ENCODE measurements at regions not wholly inside any gene's neighbourhood (a gene's known extent, or its start where the extent isn't known, plus 50 kb on each side); places are given as distances from the start of the nearest gene placed in this dataset.
A peak's percentile ranks its signal among the peaks of the same experiment; 100 is the strongest.
"Not testable (repeated sequence)": the region's sequence is repeated elsewhere in the genome, so short reads cannot be mapped to it uniquely, and the experiment has no call there.

DNA sequence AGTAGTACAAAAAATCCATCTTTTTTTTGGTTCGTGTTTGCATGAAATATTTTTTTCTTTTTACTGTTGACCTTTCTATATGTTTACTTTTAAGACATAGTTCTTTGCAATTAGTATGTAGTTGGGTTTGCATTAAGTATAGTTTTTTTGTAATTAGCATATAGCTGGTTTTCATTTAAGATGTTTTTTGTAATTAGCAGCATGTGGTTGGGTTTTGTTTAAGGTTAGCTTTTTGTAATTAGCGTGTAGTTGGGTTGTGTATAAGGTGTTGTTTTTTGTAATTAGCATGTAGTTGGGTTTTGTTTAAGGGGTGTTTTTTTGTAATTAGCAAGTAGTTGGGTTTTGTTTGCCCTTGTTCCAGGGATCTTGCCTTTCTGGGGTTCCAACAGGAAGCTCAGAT is 193.1 kb downstream of the LPIN1 start:
- no peak overlapping the region for H3K27ac Mint-ChIP-seq
- ATAC-seq = no peak
- no peak for DNase-seq (ENCODE audit: low spot score in 2 of 2)
- H3K4me1 Mint-ChIP-seq = peaks cover 6% of the 10 kb centered on the region
- H3K9me3 Mint-ChIP-seq = no peaks in the 10 kb centered on the region
- H3K4me3 Mint-ChIP-seq = no peak overlapping the region
- H3K36me3 Mint-ChIP-seq = no peaks in the 10 kb centered on the region

DNA sequence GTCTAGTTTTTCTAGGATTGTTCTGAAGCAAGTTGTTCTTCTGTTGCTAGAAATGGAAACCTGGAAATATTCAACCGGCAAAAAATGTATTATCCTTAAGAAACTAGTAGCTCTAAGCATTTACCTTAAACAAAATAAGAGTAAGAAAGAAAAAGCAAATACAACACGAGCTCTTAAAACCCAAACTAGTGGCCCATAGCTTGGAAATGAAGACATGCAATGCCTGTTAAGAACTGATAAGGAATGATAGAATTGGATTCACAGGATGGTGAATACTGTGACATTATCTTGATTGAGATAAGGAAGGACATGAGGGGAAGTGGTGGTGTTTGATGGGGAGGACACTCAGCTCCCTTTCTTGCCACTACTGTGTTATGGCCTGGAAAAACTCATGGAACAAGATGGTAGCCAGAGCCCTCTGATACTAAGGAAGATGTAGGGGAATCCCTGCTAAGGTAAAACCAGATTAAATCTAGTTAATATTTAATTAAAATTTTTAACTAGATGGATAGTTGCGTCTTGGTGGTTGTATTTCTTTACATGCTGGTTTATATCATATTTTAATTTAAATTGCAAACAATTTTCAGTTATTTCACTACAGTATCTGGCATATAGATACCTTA is 193.8 kb downstream of the LPIN1 start:
- Mint-ChIP-seq H3K36me3 (no peaks in the 10 kb centered on the region), H3K4me3 (no peak overlapping the region), H3K27ac (no peak overlapping the region), H3K9me3 (no peaks in the 10 kb centered on the region), H3K4me1 (peaks cover 13% of the 10 kb centered on the region)
- DNase-seq (ENCODE audit: low spot score in 2 of 2) = no peak
- no peak for ATAC-seq

DNA sequence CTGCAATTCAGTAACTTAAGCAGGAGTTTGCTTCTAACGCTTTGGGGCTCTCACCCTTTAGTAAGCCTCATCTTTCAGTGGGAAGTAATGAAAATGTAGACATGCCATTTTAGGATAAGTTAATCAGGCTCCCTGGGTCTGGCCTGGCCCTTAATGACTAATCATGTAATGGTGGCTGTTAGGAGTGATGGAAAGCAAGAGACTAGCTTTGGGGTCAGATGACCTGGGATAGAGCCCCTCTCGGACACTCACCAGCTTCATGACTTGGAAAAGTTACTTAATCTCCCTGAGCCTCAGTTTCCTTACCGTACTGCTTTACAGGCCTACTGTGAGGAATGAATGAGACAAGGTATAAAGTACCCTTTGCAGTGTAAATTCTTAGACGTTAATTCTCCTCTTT is 194.4 kb downstream of the LPIN1 start:
- H3K4me1 Mint-ChIP-seq = peaks cover 16% of the 10 kb centered on the region
- DNase-seq (ENCODE audit: low spot score in 2 of 2) (no peak), ATAC-seq (no peak)
- no peaks in the 10 kb centered on the region for H3K9me3 Mint-ChIP-seq
- no peak overlapping the region for H3K4me3 Mint-ChIP-seq
- H3K36me3 Mint-ChIP-seq = no peaks in the 10 kb centered on the region
- H3K27ac Mint-ChIP-seq = no peak overlapping the region

DNA sequence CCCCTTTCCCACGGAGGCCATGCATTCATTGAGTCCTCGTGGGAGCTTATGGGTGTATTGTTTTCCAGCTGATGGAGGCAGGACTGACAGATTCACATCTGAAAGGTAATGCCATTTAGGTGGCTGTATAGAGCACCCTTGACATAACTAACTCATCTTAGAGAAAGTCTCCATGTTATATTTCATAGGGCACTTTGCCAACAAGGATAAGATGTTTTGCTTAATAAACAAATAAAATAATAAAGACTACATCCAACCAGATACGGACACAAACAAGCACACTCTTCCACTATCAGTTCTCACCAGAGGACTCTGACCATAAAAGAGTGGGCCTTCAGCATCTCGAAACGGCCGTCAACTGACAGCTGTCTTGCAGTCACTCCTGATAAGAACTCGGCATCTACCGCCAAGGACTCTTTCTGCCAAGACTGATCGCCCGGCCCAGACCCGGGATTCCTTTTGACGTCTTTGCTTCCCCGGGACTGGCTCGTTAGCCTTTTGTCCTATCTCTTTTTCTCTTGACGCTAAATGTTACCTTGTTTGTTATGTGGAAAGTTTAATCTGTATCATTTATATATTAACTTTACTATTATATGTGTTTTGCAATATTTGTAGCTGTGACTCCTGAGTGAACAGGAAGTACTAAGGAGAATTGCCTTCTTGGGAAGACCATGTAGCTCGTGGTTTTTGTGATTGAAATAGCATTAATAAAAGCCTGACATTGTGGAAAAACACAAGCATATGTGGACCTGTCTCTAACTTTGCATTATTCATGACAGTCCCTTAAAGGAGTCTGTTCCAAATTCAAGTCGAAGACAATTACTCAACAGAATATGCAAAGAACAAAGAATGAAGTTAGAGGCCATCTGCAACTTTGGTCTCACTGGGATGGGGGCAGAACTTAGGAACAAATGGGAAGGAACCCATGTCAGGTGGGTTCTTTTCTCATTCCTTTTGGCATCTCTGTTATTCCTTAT is 195.1 kb downstream of the LPIN1 start:
- H3K4me3 Mint-ChIP-seq = no peak overlapping the region
- H3K36me3 Mint-ChIP-seq = no peaks in the 10 kb centered on the region
- no peak overlapping the region for H3K27ac Mint-ChIP-seq
- ATAC-seq = no peak
- no peak for DNase-seq (ENCODE audit: low spot score in 2 of 2)
- peaks cover 16% of the 10 kb centered on the region for H3K4me1 Mint-ChIP-seq
- no peaks in the 10 kb centered on the region for H3K9me3 Mint-ChIP-seq

DNA sequence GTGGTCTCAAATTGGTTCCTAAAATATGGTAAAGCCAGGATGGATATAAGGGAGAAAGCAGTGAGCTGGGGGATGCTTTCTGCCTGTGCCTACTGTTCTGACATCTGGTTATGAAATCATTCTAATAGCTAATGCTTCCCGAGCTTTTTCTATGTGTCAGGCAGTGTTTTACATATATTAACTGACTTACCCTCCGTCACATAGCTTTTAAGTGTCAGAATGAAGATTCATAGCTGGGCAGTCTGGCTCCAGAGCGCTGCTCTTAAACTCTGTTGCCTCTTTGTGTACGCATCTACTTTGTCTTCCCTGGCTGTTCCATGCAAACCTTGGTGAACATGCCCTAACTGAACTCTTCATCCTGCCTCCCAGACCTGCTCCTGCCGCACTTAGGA is 195.7 kb downstream of the LPIN1 start:
- DNase-seq (ENCODE audit: low spot score in 2 of 2) (no peak), ATAC-seq (no peak)
- Mint-ChIP-seq H3K27ac (no peak overlapping the region), H3K9me3 (no peaks in the 10 kb centered on the region), H3K36me3 (no peaks in the 10 kb centered on the region), H3K4me3 (no peak overlapping the region), H3K4me1 (peaks cover 16% of the 10 kb centered on the region)

DNA sequence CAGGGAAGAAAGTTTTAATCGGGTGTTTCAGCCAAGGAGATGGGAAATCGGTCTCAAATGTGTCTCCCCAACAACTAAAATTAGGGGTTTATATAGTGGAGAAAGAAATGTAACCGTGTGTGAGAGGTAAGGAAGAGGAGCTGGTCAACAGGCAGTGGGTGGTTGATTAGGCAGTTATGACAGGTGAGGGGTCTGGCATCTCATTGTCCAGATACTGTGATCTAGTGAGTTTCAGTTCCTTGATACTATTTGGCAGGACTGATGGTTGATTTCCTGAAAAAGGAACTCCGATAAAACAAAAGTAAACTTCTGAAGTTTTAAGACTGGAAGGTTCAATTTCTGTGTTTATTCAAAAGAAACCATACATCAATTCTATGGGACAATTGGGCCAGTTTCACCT is 197.9 kb downstream of the LPIN1 start:
- Mint-ChIP-seq H3K9me3 (no peaks in the 10 kb centered on the region), H3K4me1 (peaks cover 16% of the 10 kb centered on the region), H3K4me3 (no peak overlapping the region), H3K36me3 (no peaks in the 10 kb centered on the region), H3K27ac (no peak overlapping the region)
- ATAC-seq (no peak), DNase-seq (ENCODE audit: low spot score in 2 of 2) (no peak)

DNA sequence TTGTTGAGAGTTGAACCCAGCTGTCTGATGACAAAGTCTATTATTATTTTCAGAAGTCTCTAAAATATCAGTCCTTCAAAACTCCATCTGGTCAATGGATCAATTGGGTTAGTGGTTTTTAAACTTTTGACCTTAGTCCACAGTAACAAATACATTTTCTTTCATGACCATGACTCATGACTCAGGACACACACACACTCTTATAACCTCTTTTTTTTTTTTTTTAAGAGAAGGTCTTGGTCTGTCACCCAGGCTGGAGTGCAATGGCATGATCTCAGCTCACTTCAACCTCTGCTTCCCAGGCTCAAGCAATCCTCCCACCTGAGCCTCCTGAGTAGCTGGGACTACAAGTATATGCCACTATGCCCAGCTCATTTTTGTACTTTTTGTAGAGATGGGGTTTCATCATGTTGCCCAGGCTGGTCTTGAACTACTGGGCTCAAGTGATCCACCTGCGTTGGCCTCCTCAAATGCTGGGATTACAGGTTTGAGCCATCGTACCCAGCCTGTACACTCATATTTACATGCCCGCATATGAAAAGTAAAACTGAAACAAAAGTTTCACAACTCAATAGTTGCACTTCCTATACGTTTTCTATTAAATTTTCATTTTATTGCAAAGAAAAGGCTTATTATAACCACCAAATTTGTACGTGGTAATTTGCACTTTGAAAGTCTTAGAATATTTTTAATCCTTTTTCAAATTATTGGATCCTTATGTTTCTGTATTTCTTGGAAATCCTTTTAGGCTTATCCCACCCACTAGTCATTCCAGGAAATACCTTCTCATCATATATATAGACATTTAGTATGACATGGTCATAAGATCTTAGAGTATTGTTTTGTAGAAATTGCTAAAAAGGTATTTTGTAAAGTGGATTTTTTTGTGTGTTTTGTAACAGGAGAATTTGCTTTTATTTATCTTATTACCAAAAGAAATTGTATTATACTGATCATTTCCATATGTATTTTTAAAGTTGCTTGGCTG is 199.0 kb downstream of the LPIN1 start:
- DNase-seq (ENCODE audit: low spot score in 2 of 2) (no peak), ATAC-seq (peak; percentile 95)
- Mint-ChIP-seq H3K4me1 (peaks cover 16% of the 10 kb centered on the region), H3K4me3 (peak overlapping the region; percentile 55), H3K36me3 (no peaks in the 10 kb centered on the region), H3K27ac (peak overlapping the region; percentile 37), H3K9me3 (no peaks in the 10 kb centered on the region)

DNA sequence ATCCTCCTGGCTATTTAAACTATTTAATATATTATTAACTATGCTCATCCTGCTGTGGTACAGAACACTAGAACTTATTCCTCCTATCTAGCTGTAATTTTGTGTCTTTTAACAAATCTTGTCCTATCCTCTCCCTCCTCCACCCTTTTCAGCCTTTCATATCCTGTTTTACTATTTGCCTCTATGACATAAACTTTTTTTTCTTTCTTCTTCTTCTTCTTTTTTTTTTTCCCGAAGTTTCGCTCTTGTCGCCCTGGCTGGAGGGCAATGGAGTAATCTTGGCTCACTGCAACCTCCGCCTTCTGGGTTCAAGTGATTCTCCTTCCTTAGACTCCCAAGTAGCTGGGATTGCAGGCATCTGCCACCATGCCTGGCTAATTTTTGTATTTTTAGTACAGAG is 201.5 kb downstream of the LPIN1 start:
- Mint-ChIP-seq H3K9me3 (no peaks in the 10 kb centered on the region), H3K4me1 (peaks cover 16% of the 10 kb centered on the region), H3K36me3 (no peaks in the 10 kb centered on the region), H3K4me3 (no peak overlapping the region), H3K27ac (no peak overlapping the region)
- no peak for DNase-seq (ENCODE audit: low spot score in 2 of 2)
- no peak for ATAC-seq

DNA sequence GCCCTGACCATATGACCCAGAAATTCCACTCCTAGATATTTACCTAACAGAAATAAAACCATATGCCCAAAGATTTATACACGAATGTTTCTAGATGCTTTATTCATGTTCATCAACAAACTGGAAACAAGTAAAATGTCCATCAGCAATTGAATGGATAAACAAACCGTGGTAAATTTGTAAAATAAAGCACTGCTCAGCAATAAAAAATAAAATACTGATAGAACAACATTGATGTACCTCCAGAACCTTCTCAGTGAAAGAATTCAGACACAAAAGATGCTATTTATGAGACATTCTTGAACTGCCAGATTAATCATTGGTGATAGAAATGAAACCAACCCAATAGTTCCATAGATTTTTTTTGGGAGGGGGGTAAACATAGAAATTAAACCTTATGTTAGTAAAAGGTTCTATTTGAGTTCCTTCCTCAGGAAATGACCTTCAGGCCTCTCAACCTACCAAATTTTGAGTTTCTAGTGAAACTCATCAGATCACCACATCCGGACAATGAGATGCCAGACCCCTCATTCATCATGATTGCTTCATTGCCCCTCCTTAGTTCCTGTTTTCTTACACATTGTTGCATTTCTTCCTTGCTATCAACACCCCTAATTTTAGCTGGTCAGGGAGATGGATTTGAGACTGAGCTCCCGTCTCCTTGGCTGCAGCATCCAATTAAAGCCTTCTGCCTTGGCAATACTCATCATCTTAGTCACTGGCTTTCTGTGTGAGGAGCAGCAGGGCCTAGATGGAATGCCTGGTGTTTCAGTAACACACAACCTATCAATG is 203.5 kb downstream of the LPIN1 start:
- no peak for DNase-seq (ENCODE audit: low spot score in 2 of 2)
- no peaks in the 10 kb centered on the region for H3K9me3 Mint-ChIP-seq
- H3K4me3 Mint-ChIP-seq = no peak overlapping the region
- no peak overlapping the region for H3K27ac Mint-ChIP-seq
- ATAC-seq = no peak
- H3K36me3 Mint-ChIP-seq = no peaks in the 10 kb centered on the region
- peaks cover 6% of the 10 kb centered on the region for H3K4me1 Mint-ChIP-seq

DNA sequence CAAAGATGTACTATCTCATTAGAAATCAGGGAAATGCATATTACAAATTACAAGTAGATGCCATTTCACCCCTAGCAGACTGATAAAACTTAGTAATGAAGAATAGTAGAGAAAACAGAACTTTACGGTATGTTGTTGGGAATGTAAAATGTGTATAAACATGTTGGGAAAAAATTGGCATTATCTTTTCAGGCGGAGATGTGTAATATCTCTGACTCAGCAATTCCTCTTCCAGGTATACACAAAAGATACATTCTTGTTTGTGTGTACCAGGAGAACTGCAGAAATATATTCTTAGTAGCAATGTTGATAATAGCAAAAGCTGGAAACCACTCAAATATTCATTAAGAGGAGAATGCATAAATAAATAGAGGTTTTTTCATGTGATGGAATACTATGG is 204.5 kb downstream of the LPIN1 start:
- no peak for ATAC-seq
- H3K9me3 Mint-ChIP-seq = no peaks in the 10 kb centered on the region
- H3K4me1 Mint-ChIP-seq = no peaks in the 10 kb centered on the region
- H3K36me3 Mint-ChIP-seq = no peaks in the 10 kb centered on the region
- DNase-seq (ENCODE audit: low spot score in 2 of 2) = no peak
- no peak overlapping the region for H3K27ac Mint-ChIP-seq
- H3K4me3 Mint-ChIP-seq = no peak overlapping the region

DNA sequence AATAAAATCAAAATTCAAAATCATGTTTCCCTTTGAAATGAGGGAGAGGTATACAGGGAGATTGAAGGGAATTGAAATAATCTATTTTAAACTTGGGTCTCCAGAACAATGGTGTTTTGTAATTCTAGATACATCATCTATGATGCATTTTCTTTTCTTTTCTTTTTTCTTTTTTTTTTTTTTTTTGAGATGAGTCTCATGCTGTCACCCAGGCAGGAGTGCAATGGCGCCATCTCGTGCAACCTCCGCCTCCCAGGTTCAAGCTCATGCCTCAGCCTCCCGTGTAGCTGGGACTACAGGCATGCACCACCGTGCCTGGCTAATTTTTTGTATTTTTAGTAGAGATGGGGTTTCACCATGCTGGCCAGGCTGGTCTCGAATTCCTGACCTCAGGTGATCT is 205.1 kb downstream of the LPIN1 start:
- H3K27ac Mint-ChIP-seq; H3K36me3 Mint-ChIP-seq; H3K9me3 Mint-ChIP-seq; ATAC-seq; H3K4me3 Mint-ChIP-seq; DNase-seq (ENCODE audit: low spot score in 2 of 2); H3K4me1 Mint-ChIP-seq: not testable (repeated sequence)

DNA sequence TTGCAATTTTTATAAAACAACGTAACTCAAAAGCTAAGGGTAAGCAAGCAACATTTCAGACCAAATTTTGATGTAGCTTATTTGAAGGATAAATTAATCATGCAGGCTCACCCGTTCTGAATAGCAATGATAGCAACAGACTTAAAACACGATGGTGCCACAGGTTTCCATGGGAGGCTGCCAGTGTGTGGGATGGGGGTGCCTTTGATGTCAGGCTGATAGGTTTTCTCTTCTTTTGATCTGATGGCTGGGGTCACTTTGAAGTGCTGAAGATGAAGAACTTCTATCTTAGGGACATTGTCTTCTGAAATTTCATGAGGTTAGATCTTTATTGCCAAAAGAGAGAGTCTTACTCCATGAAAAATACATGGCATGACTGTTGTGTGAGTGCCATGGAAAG is 206.8 kb downstream of the LPIN1 start:
- Mint-ChIP-seq H3K4me3 (no peak overlapping the region), H3K4me1 (no peaks in the 10 kb centered on the region), H3K36me3 (no peaks in the 10 kb centered on the region), H3K9me3 (no peaks in the 10 kb centered on the region), H3K27ac (no peak overlapping the region)
- ATAC-seq = no peak
- no peak for DNase-seq (ENCODE audit: low spot score in 2 of 2)

DNA sequence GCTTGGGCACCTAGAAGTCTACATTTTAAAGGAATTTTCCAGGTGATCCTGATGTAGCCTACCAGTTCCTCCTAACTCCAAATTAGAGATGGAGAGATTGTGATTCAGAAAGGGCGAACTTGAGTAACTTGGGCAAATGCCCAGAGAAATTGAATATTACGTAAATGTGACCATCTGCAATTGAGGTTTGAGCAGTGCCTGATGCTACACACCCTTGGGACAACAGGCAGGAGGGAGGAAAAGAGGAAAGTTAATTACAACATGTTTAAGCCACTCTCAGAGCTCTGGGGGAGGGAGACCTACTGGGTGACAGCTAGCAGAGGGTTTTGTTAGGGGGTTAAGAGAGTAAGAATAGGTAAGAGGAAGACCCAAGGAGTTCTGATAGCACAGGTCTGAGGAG is 208.9 kb downstream of the LPIN1 start:
- DNase-seq (ENCODE audit: low spot score in 2 of 2) (no peak), ATAC-seq (no peak)
- Mint-ChIP-seq H3K9me3 (no peaks in the 10 kb centered on the region), H3K4me3 (no peak overlapping the region), H3K36me3 (no peaks in the 10 kb centered on the region), H3K27ac (no peak overlapping the region), H3K4me1 (no peaks in the 10 kb centered on the region)

DNA sequence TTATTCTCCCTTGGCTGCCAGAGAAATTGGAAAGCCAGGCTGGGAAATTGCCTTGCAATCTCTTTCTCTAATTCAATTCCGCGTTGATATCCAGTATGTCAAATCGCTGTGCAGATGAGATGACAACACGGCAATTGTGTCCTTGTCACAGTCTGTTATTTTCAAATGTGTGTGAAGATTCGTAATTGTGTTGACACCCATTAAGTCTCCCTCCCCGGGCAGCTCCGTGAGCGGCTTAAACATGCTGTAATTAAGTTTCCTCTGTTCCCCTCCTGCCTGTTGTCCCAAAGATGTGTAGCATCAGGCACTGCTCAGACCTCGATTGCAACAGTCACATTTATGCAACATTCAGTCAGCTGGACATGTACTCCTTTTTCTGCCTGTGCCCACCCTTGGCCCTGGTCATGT is 209.5 kb downstream of the LPIN1 start:
- no peaks in the 10 kb centered on the region for H3K36me3 Mint-ChIP-seq
- no peak overlapping the region for H3K27ac Mint-ChIP-seq
- no peak for DNase-seq (ENCODE audit: low spot score in 2 of 2)
- H3K4me3 Mint-ChIP-seq = no peak overlapping the region
- H3K4me1 Mint-ChIP-seq = no peaks in the 10 kb centered on the region
- no peaks in the 10 kb centered on the region for H3K9me3 Mint-ChIP-seq
- no peak for ATAC-seq

Measured in stimulated activated effector memory CD8-positive, alpha-beta T cell treated with anti-CD3 and anti-CD28 coated beads, Interleukin-12 subunit alpha, Interleukin-12 subunit beta, amount 100 ng/mL, for 72 hours (primary cell).